ENCODE measurements at regions not wholly inside any gene's neighbourhood (a gene's known extent, or its start where the extent isn't known, plus 50 kb on each side); places are given as distances from the start of the nearest gene placed in this dataset.

- TF ChIP-seq CTCF (IDR thresholded peaks at IDR 0.05): no peak
- TF ChIP-seq POLR2AphosphoS5 (IDR thresholded peaks at IDR 0.05): no peak
- TF ChIP-seq POLR2A (IDR thresholded peaks at IDR 0.05): no peak
Measured at GRCh38 chr6:1496836-1497760, 107.7 kb downstream of the FOXF2 start.
